ENCODE measurements at regions not wholly inside any gene's neighbourhood (a gene's known extent, or its start where the extent isn't known, plus 50 kb on each side); places are given as distances from the start of the nearest gene placed in this dataset.

DNA sequence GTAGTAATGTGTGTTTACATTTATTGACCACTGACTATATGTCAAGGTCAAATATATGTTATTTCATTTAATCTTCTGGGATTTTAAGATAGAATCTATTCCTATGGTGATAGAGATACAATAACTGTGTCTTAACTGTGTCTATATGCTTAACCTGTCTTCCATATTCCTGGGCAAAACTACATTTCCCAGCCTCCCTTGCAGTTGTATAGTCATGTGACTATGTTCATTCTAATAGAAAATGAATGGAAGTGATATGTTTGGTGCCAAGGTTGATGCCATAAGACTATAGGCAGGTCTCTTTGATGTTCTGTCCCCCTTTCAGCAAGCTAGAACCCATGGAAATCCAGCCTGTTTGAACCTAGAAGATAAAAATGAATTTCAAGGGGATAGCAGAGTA, 258.8 kb upstream of the PDZRN3 start:
- H4K20me1 ChIP-seq (ENCODE audit: insufficient read depth): no peaks in the 10 kb centered on the region
- H3K79me2 ChIP-seq (ENCODE audit: low read depth): no peaks in the 10 kb centered on the region
- no peak for TF ChIP-seq EZH2 (IDR thresholded peaks at IDR 0.05; ENCODE audit: low read depth)
- TF ChIP-seq, protein P1, sequence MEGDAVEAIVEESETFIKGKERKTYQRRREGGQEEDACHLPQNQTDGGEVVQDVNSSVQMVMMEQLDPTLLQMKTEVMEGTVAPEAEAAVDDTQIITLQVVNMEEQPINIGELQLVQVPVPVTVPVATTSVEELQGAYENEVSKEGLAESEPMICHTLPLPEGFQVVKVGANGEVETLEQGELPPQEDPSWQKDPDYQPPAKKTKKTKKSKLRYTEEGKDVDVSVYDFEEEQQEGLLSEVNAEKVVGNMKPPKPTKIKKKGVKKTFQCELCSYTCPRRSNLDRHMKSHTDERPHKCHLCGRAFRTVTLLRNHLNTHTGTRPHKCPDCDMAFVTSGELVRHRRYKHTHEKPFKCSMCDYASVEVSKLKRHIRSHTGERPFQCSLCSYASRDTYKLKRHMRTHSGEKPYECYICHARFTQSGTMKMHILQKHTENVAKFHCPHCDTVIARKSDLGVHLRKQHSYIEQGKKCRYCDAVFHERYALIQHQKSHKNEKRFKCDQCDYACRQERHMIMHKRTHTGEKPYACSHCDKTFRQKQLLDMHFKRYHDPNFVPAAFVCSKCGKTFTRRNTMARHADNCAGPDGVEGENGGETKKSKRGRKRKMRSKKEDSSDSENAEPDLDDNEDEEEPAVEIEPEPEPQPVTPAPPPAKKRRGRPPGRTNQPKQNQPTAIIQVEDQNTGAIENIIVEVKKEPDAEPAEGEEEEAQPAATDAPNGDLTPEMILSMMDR (conservative IDR thresholded peaks at IDR 0.05): no peak
- CTCF ChIA-PET: no interaction called here
- no peak overlapping the region for H3K4me2 ChIP-seq
- no peaks in the 10 kb centered on the region for H3K9me3 ChIP-seq (ENCODE audit: insufficient read depth, low read depth)
- H3K9me2 ChIP-seq (ENCODE audit: insufficient read depth): no peaks in the 10 kb centered on the region
- no peaks in the 10 kb centered on the region for H3K4me1 ChIP-seq (replicated peaks; ENCODE audit: insufficient read depth)
- no peak overlapping the region for H3K27ac ChIP-seq
- H2AFZ ChIP-seq: no peak overlapping the region
- no peaks in the 10 kb centered on the region for H3F3A ChIP-seq (ENCODE audit: insufficient read depth, low read depth)
- no peak overlapping the region for H3K4me3 ChIP-seq
- no peaks in the 10 kb centered on the region for H3K27me3 ChIP-seq (ENCODE audit: insufficient read depth, low read depth)
- DNase-seq: no peak
- no TSS peak for BruUV-seq (replicated peaks)
- POLR2A ChIA-PET (ENCODE audit: unreplicated experiment): no interaction called here
- H3K36me3 ChIP-seq (ENCODE audit: low read depth): no peaks in the 10 kb centered on the region
- intact Hi-C loops (cut with micrococcal nuclease; ENCODE audit: unreplicated experiment): no loop called here

GRCh38 chr3:73874606-73875369, 250.0 kb upstream of the PDZRN3 start:
- Histone ChIP-seq H3K79me2 (ENCODE audit: low read depth) (no peaks in the 10 kb centered on the region), H3K4me2 (no peak overlapping the region), H2AFZ (no peak overlapping the region), H3K4me1 (replicated peaks; ENCODE audit: insufficient read depth) (no peaks in the 10 kb centered on the region), H3K4me3 (no peak overlapping the region), H3K36me3 (ENCODE audit: low read depth) (no peaks in the 10 kb centered on the region), H3K27me3 (ENCODE audit: insufficient read depth, low read depth) (no peaks in the 10 kb centered on the region), H3F3A (ENCODE audit: insufficient read depth, low read depth) (no peaks in the 10 kb centered on the region), H3K27ac (no peak overlapping the region), H3K9me3 (ENCODE audit: insufficient read depth, low read depth) (no peaks in the 10 kb centered on the region), H4K20me1 (ENCODE audit: insufficient read depth) (no peaks in the 10 kb centered on the region), H3K9me2 (ENCODE audit: insufficient read depth) (no peaks in the 10 kb centered on the region)
- no TSS peak for BruUV-seq (replicated peaks)
- intact Hi-C loops (cut with micrococcal nuclease; ENCODE audit: unreplicated experiment): loop anchor here (10.0 kb wide), 1 partner anchor 1300 kb away; no protein-coding TSS in a partner anchor
- no peak for DNase-seq
- TF ChIP-seq, protein P1 (conservative IDR thresholded peaks at IDR 0.05): no peak
- no peak for TF ChIP-seq EZH2 (IDR thresholded peaks at IDR 0.05; ENCODE audit: low read depth)
- ChIA-PET CTCF (no interaction called here), POLR2A (ENCODE audit: unreplicated experiment) (no interaction called here)

- Histone ChIP-seq H3F3A (ENCODE audit: insufficient read depth, low read depth) (no peaks in the 10 kb centered on the region), H3K4me3 (no peak overlapping the region), H3K36me3 (ENCODE audit: low read depth) (no peaks in the 10 kb centered on the region), H3K9me3 (ENCODE audit: insufficient read depth, low read depth) (no peaks in the 10 kb centered on the region), H2AFZ (no peak overlapping the region), H3K27me3 (ENCODE audit: insufficient read depth, low read depth) (no peaks in the 10 kb centered on the region), H3K9me2 (ENCODE audit: insufficient read depth) (no peaks in the 10 kb centered on the region), H3K27ac (no peak overlapping the region), H4K20me1 (ENCODE audit: insufficient read depth) (no peaks in the 10 kb centered on the region), H3K79me2 (ENCODE audit: low read depth) (no peaks in the 10 kb centered on the region), H3K4me1 (replicated peaks; ENCODE audit: insufficient read depth) (no peaks in the 10 kb centered on the region), H3K4me2 (no peak overlapping the region)
- intact Hi-C loops (cut with micrococcal nuclease; ENCODE audit: unreplicated experiment): loop anchor here (10.0 kb wide), 1 partner anchor 1301 kb away; no protein-coding TSS in a partner anchor
- POLR2A ChIA-PET (ENCODE audit: unreplicated experiment): no interaction called here
- no peak for TF ChIP-seq EZH2 (IDR thresholded peaks at IDR 0.05; ENCODE audit: low read depth)
- TF ChIP-seq, protein P1 (conservative IDR thresholded peaks at IDR 0.05): no peak
- CTCF ChIA-PET: no interaction called here
- no peak for DNase-seq
- no TSS peak for BruUV-seq (replicated peaks)
Measured at GRCh38 chr3:73874161-73874560, 249.4 kb upstream of the PDZRN3 start.

Data from PC-9 (cell line).